ENCODE measurements at regions not wholly inside any gene's neighbourhood (a gene's known extent, or its start where the extent isn't known, plus 50 kb on each side); places are given as distances from the start of the nearest gene placed in this dataset.

- TF ChIP-seq RAD21 (conservative IDR thresholded peaks at IDR 0.05 in 1 of 2, IDR thresholded peaks at IDR 0.05 in 1 of 2) (no peak), NFE2L2 (conservative IDR thresholded peaks at IDR 0.05; ENCODE audit: low read length) (no peak)
Observed at GRCh38 chr5:93990504-93991070, 249.2 kb upstream of the POU5F2 start.
